Skeletal muscle tissue (tissue), 3 donors: ENCODE measurements at regions not wholly inside any gene's neighbourhood (a gene's known extent, or its start where the extent isn't known, plus 50 kb on each side); places are given as distances from the start of the nearest gene placed in this dataset.

Experiments
- H3K27ac ChIP-seq: one replicate; pipeline ENCODE4 v1.7.0; 2013; ENCODE audit warnings: mild to moderate bottlenecking, low read depth, low read length, inconsistent platforms
- H3K27me3 ChIP-seq, 3 donors: one replicate each; pipeline ENCODE4 v1.7.0; 2013; ENCODE audit warnings: low read length in 3 of 3; ENCODE audit not compliant: control insufficient read depth in 3 of 3, insufficient read depth in 3 of 3
- H3K36me3 ChIP-seq, 3 donors: one replicate each; pipeline ENCODE4 v1.7.0; 2013; ENCODE audit warnings: low read length in 3 of 3; ENCODE audit not compliant: control insufficient read depth in 3 of 3, insufficient read depth in 3 of 3
- H3K4me1 ChIP-seq, 3 donors: one replicate each; pipeline ENCODE4 v1.7.0; 2013; ENCODE audit warnings: low read length in 3 of 3, mild to moderate bottlenecking in 3 of 3; ENCODE audit not compliant: control insufficient read depth in 3 of 3, insufficient read depth in 3 of 3
- H3K4me3 ChIP-seq, 3 donors: one replicate each; pipeline ENCODE4 v1.7.0; 2013; ENCODE audit warnings: low read length in 3 of 3
- H3K9ac ChIP-seq, 3 donors: one replicate each; pipeline ENCODE4 v1.7.0; 2013; ENCODE audit warnings: low read length in 3 of 3, mild to moderate bottlenecking in 3 of 3, moderate library complexity in 2 of 3, low read depth in 1 of 3
- H3K9me3 ChIP-seq, 3 donors: one replicate each; pipeline ENCODE4 v1.7.0; 2013; ENCODE audit warnings: low read length in 3 of 3; ENCODE audit not compliant: control insufficient read depth in 3 of 3
- donor health status: Osteomylitis.

GRCh38 chr2:126788652-126789051 is 110.0 kb upstream of the TEX51 start:
- Histone ChIP-seq H3K4me3 (no peak overlapping the region), H3K36me3 (no peaks in the 10 kb centered on the region), H3K4me1 (no peaks in the 10 kb centered on the region), H3K27me3 (peaks cover 5 to 27% (median 13%) of the 10 kb centered on the region in 3 donors), H3K9ac (no peak overlapping the region), H3K9me3 (no peaks in the 10 kb centered on the region), H3K27ac (no peak overlapping the region)

DNA sequence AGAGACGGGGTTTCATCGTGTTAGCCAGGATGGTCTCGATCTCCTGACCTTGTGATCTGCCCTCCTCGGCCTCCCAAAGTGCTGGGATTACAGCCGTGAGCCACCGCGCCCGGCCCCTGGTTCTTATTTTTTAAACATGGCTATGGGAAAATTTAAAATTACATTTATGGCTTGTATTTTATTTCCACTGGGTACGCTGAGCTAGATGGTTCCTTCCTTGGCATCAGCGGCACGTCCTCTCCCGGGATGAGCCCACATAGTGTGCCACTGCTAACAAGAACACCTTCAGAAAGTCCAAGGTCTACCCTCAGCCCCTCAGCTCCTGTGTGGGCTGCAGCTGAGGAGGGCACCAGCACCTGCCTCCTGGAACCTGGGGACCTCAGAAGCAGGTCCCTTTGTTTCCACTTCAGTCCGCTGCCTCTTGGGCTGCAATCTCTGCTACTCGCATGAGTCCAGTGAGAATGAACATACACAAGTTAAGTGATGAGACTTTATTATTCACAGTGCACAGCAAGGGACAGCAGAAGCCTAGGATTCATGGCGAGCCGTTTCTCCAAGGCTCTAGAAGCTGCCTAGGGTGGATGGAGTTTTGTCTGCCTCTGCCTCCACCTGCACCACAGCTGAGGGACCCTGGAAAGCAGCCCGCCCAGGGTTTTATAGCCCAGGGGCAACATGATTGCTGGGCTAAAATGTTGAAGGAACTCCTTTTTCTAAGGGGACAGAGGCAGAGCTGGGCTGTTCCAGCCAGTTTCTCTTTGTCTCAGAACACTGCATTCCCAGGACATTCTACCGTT is 107.5 kb upstream of the TEX51 start:
- Histone ChIP-seq H3K9me3 (no peaks in the 10 kb centered on the region), H3K4me1 (no peaks in the 10 kb centered on the region), H3K27me3 (peaks cover 5 to 28% (median 13%) of the 10 kb centered on the region in 3 donors), H3K4me3 (no peak overlapping the region), H3K36me3 (no peaks in the 10 kb centered on the region), H3K9ac (no peak overlapping the region), H3K27ac (no peak overlapping the region)

GRCh38 chr2:126792186-126792585 is 106.5 kb upstream of the TEX51 start:
- H3K27ac ChIP-seq: no peak overlapping the region
- H3K27me3 ChIP-seq: peaks cover 5 to 28% (median 13%) of the 10 kb centered on the region in 3 donors
- no peak overlapping the region for H3K4me3 ChIP-seq
- no peaks in the 10 kb centered on the region for H3K4me1 ChIP-seq
- no peak overlapping the region for H3K9ac ChIP-seq
- H3K36me3 ChIP-seq: no peaks in the 10 kb centered on the region
- H3K9me3 ChIP-seq: no peaks in the 10 kb centered on the region

DNA sequence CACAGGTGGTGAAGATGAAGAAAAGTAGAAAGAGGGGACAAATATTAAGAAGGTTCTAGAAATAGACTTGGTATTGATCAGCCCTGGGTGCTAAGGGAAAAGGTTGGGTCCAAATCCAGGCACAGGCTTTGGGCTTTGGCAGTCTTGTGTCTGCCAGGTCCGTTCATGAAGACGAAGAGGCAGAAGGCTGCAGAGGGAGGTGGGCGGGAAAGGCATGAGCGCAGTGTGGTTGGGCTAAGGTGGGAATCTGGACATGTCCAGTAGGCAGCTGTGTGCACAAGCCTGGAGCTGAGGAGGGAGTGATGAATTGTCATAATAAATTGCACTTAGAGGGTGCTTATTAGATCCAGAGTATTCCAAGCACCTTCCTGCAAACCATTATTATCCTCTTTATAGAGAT is 105.7 kb upstream of the TEX51 start:
- Histone ChIP-seq H3K27ac (no peak overlapping the region), H3K27me3 (peaks cover 6 to 28% (median 13%) of the 10 kb centered on the region in 3 donors), H3K9ac (no peak overlapping the region), H3K4me1 (no peaks in the 10 kb centered on the region), H3K4me3 (no peak overlapping the region), H3K36me3 (no peaks in the 10 kb centered on the region), H3K9me3 (no peaks in the 10 kb centered on the region)

DNA sequence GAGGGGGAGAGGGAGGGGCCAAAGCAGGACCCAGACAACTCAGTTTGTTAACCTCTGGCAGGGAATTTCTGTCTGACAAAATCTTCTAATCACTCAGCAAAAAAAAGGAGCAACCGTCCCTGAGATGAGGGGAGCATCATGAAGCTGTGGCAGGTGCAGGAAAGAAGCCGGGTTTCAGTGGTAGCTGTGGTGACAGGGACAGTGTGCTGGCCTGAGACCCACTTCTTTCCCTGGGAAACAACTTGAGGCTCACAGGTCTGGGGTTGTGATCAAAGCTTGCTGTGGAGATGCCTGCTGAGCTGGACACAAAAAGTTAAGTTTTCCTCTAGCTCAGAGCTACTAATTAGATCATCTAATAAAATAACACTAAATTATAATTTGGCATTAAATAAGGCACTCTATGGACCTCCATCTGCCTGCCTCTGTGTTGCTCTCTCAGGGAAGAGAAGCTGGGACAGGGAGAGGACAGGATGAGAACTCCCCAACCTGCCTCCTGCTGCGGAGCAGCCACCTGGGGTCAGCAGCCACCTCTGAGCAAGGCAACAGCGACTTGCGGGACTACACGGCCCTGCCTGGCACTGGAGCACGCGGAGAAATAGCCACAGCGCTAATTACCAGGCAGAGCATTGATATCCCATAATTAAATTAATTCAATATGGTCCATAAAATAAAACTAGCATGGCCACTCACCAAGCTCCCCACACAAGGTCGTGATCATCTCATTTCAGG is 104.6 kb upstream of the TEX51 start:
- Histone ChIP-seq H3K4me3 (no peak overlapping the region), H3K9ac (no peak overlapping the region), H3K27ac (no peak overlapping the region), H3K4me1 (no peaks in the 10 kb centered on the region), H3K9me3 (no peaks in the 10 kb centered on the region), H3K27me3 (peaks cover 8 to 28% (median 15%) of the 10 kb centered on the region in 3 donors), H3K36me3 (no peaks in the 10 kb centered on the region)

- no peak overlapping the region for H3K4me3 ChIP-seq
- H3K27me3 ChIP-seq: peaks cover 8 to 28% (median 15%) of the 10 kb centered on the region in 3 donors
- H3K4me1 ChIP-seq: no peaks in the 10 kb centered on the region
- no peak overlapping the region for H3K9ac ChIP-seq
- H3K27ac ChIP-seq: no peak overlapping the region
- H3K9me3 ChIP-seq: no peaks in the 10 kb centered on the region
- H3K36me3 ChIP-seq: no peaks in the 10 kb centered on the region
Measured at GRCh38 chr2:126795656-126796055, 103.0 kb upstream of the TEX51 start.

DNA sequence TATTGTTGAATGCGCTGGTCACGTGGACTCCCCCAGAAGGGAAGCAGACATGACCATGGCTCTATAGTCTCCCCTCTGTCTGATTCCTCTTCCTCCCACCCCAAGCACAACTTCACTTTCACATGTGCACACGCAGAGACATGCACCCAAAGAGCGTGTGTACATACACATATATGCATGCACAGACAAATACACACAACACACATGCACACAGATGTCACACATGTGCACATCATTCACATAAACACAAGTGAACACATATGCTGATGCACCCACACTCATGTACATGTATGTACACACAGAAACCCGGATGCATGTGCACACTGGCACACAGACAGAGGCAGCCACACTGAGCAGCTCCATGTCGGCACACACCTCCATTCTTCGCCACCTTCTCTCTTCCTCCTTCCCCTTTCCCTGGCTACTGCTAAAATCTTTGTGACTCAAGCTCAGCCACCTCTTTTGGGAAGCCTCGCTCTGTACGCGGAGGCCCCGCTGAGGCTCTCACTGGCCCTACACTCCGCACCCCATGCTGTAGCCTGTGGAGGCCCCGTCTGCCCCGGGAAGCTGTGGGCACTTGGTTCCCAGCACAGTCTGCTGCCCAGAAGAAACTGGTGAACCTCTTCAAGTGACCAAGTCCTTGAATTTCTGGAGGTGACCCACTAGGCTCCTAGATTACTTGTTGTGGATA is 101.6 kb upstream of the TEX51 start:
- Histone ChIP-seq H3K9ac (no peak overlapping the region), H3K9me3 (no peaks in the 10 kb centered on the region), H3K27me3 (peaks cover 3 to 18% (median 8%) of the 10 kb centered on the region in 3 donors), H3K4me3 (no peak overlapping the region), H3K27ac (no peak overlapping the region), H3K36me3 (no peaks in the 10 kb centered on the region), H3K4me1 (no peaks in the 10 kb centered on the region)

DNA sequence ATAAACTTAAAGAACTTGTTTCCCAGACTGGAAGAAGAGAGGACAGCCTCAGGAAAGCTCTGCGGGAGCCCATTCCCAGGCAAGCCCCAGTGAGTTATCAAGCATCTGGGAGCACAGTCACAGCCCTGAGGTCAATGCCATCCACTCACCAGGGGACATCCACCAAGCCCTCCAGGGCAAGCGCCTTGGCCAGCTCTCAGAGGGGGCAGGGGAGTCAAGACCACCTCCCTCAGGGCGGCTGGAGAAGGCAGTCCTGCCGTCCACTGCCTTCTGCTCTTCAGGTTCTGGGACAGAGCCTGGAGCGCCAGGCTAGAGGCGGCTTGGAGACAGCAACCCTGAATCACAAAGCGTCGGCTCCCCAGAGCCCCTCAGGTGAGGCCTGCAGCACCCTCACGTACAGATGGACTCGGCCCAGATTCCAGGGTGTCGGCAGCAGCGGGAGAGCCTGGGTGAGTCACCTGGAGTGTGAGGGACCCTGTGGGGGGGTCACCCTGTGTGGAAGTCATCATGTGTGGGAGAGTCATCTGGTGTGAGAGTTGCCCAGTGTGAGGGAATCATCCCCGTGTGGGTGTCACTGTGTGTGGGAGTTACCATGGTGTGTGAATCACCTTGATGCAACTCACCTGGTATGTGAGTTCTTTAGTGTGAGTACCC is 100.9 kb upstream of the TEX51 start:
- Histone ChIP-seq H3K4me3 (no peak overlapping the region), H3K9ac (no peak overlapping the region), H3K9me3 (no peaks in the 10 kb centered on the region), H3K27ac (no peak overlapping the region), H3K36me3 (no peaks in the 10 kb centered on the region), H3K27me3 (peaks cover 3 to 11% (median 8%) of the 10 kb centered on the region in 3 donors), H3K4me1 (no peaks in the 10 kb centered on the region)

DNA sequence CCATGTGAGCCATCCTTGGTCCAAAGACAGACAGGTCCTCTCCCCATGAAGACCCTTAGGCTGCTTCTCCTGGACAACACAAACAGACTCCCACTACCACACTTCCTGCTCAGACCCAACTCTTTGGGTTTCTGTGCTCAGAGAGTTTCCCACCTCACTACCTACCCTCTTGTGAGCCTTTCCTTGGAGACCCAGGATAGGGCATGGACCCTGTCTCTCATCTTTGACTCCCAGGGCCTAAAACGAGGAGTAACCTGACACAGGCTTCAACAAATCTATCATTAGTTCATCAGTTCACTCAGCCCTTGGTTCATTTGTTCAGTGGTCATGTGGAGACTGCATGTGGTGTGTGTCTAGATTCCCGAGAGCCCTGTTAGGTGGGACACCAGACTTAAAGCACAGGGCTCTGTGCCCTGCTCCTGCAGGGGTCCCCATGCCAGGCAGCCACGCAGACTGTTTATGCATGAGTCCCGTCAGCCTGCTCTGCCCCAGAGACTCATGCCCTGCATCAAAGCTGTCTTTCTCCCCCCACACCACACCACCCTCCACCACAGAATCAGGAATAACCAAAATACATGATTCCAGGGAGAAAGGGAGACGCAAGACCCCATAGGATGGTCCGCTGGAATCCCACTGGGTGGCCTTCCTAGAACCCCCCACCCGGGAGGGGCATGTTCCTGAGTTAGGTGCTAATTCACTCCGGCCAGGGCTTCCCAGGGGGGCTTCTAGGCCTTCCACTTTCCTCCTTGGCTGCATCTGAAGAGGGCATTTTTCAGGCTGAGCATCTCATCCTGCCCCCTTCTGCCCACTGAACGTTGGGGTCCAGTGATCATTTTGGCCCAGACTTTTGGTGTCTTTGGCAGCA is 100.2 kb upstream of the TEX51 start:
- no peak overlapping the region for H3K9ac ChIP-seq
- H3K36me3 ChIP-seq: no peaks in the 10 kb centered on the region
- no peaks in the 10 kb centered on the region for H3K4me1 ChIP-seq
- no peak overlapping the region for H3K4me3 ChIP-seq
- no peaks in the 10 kb centered on the region for H3K9me3 ChIP-seq
- H3K27me3 ChIP-seq: peaks cover 3 to 5% (median 3%) of the 10 kb centered on the region in 3 donors
- H3K27ac ChIP-seq: no peak overlapping the region
